ENCODE measurements at regions not wholly inside any gene's neighbourhood (a gene's known extent, or its start where the extent isn't known, plus 50 kb on each side); places are given as distances from the start of the nearest gene placed in this dataset.

DNA sequence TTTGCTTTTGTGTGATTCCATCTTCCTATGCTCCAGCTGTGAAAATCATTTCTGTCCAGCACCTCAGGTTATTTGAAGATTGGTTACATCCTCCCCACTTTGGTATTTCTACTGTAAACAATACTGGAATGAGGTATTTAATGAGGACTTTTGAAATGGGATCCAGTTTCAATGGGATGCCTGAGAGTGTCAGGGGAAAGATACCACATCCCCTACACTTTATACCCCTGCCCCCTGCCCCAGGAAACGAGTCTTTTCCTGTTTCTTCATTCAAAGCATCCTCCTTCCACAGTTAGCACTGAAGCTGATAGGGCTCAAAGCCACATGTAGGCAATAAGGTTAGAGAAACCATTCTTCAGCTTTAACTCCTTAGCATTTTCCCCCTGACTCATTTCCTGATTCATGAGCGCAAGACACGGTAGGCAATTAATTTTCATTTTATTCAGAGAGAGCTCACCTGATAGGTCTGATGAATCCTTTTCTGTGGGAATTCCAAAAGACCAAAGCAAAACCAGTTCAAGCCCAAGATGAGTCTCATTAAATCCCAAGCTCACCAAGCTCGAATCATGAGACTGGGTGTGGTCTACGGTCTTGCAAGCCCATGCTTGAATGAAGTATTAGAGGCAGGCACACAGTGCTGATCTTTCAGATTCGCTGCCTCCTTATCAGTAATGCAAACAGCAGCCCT is 143.6 kb upstream of the CRY1 start:
- TF ChIP-seq, protein P1, sequence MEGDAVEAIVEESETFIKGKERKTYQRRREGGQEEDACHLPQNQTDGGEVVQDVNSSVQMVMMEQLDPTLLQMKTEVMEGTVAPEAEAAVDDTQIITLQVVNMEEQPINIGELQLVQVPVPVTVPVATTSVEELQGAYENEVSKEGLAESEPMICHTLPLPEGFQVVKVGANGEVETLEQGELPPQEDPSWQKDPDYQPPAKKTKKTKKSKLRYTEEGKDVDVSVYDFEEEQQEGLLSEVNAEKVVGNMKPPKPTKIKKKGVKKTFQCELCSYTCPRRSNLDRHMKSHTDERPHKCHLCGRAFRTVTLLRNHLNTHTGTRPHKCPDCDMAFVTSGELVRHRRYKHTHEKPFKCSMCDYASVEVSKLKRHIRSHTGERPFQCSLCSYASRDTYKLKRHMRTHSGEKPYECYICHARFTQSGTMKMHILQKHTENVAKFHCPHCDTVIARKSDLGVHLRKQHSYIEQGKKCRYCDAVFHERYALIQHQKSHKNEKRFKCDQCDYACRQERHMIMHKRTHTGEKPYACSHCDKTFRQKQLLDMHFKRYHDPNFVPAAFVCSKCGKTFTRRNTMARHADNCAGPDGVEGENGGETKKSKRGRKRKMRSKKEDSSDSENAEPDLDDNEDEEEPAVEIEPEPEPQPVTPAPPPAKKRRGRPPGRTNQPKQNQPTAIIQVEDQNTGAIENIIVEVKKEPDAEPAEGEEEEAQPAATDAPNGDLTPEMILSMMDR (conservative IDR thresholded peaks at IDR 0.05; ENCODE audit: low read depth in 2 of 2), result no peak
- TF ChIP-seq, protein P2, sequence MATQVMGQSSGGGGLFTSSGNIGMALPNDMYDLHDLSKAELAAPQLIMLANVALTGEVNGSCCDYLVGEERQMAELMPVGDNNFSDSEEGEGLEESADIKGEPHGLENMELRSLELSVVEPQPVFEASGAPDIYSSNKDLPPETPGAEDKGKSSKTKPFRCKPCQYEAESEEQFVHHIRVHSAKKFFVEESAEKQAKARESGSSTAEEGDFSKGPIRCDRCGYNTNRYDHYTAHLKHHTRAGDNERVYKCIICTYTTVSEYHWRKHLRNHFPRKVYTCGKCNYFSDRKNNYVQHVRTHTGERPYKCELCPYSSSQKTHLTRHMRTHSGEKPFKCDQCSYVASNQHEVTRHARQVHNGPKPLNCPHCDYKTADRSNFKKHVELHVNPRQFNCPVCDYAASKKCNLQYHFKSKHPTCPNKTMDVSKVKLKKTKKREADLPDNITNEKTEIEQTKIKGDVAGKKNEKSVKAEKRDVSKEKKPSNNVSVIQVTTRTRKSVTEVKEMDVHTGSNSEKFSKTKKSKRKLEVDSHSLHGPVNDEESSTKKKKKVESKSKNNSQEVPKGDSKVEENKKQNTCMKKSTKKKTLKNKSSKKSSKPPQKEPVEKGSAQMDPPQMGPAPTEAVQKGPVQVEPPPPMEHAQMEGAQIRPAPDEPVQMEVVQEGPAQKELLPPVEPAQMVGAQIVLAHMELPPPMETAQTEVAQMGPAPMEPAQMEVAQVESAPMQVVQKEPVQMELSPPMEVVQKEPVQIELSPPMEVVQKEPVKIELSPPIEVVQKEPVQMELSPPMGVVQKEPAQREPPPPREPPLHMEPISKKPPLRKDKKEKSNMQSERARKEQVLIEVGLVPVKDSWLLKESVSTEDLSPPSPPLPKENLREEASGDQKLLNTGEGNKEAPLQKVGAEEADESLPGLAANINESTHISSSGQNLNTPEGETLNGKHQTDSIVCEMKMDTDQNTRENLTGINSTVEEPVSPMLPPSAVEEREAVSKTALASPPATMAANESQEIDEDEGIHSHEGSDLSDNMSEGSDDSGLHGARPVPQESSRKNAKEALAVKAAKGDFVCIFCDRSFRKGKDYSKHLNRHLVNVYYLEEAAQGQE (IDR thresholded peaks at IDR 0.05; ENCODE audit: unreplicated experiment), result no peak
- TF ChIP-seq ZNF114 (CRISPR knock-in tag; IDR thresholded peaks at IDR 0.05) (no peak), EZH2 (IDR thresholded peaks at IDR 0.05; ENCODE audit: low read depth, unreplicated experiment) (no peak), POLR2AphosphoS5 (IDR thresholded peaks at IDR 0.05; ENCODE audit: low read depth) (no peak), EZH2phosphoT487 (IDR thresholded peaks at IDR 0.05; ENCODE audit: unreplicated experiment) (no peak)

Data from GM23338 (cell line).